Mesothelial cell of epicardium (in vitro differentiated cells): ENCODE measurements at regions not wholly inside any gene's neighbourhood (a gene's known extent, or its start where the extent isn't known, plus 50 kb on each side); places are given as distances from the start of the nearest gene placed in this dataset.

ENCODE experiments used
- DNase-seq, 2 experiments: peaks; one replicate each; pipeline ENCODE4 v3.0.0; 2021; ENCODE audit warnings: low spot score in 2 of 2; ENCODE audit not compliant: unreplicated experiment in 2 of 2
- H3K27ac Mint-ChIP-seq: 2 replicates; pipeline ENCODE4 v1.8.0; 2021; ENCODE audit warnings: mixed read lengths
- H3K27me3 Mint-ChIP-seq: 2 replicates; pipeline ENCODE4 v1.8.0; 2021; ENCODE audit warnings: low read depth, mixed read lengths
- H3K36me3 Mint-ChIP-seq: 2 replicates; pipeline ENCODE4 v1.8.0; 2021; ENCODE audit warnings: mixed read lengths
- H3K4me1 Mint-ChIP-seq: 2 replicates; pipeline ENCODE4 v1.8.0; 2021; ENCODE audit warnings: mixed read lengths
- H3K4me3 Mint-ChIP-seq: 2 replicates; pipeline ENCODE4 v1.8.0; 2021; ENCODE audit warnings: mild to moderate bottlenecking, moderate library complexity, mixed read lengths
- H3K9me3 Mint-ChIP-seq: 2 replicates; pipeline ENCODE4 v1.8.0; 2021; ENCODE audit warnings: mixed read lengths
- CTCF ChIP-seq: fragments of 200-600 bp; sonication (generic); IDR thresholded peaks from one replicate; pipeline ENCODE4 v1.5.0; 2021; ENCODE audit warnings: antibody characterized with exemption; ENCODE audit not compliant: unreplicated experiment

- TF ChIP-seq CTCF, result no peak
- H3K4me3 Mint-ChIP-seq, result no peak overlapping the region
- no peaks in the 10 kb centered on the region for H3K27me3 Mint-ChIP-seq
- peaks cover 20% of the 10 kb centered on the region for H3K9me3 Mint-ChIP-seq
- DNase-seq, result no peak
- H3K27ac Mint-ChIP-seq, result no peak overlapping the region
- peaks cover 1% of the 10 kb centered on the region for H3K36me3 Mint-ChIP-seq
- peaks cover 2% of the 10 kb centered on the region for H3K4me1 Mint-ChIP-seq
Observed at GRCh38 chr4:171594293-171594692, 218.9 kb upstream of the GALNTL6 start.

GRCh38 chr4:171590716-171591115 is 222.5 kb upstream of the GALNTL6 start:
- DNase-seq, result no peak
- H3K9me3 Mint-ChIP-seq, result peaks cover 16% of the 10 kb centered on the region
- no peak overlapping the region for H3K27ac Mint-ChIP-seq
- TF ChIP-seq CTCF, result no peak
- peaks cover 23% of the 10 kb centered on the region for H3K4me1 Mint-ChIP-seq
- H3K27me3 Mint-ChIP-seq, result no peaks in the 10 kb centered on the region
- no peaks in the 10 kb centered on the region for H3K36me3 Mint-ChIP-seq
- no peak overlapping the region for H3K4me3 Mint-ChIP-seq

GRCh38 chr4:171588764-171589163 is 224.4 kb upstream of the GALNTL6 start:
- Mint-ChIP-seq H3K27ac (peak overlapping the region; percentile 3), H3K4me3 (no peak overlapping the region), H3K27me3 (no peaks in the 10 kb centered on the region), H3K36me3 (no peaks in the 10 kb centered on the region), H3K4me1 (peaks cover 23% of the 10 kb centered on the region), H3K9me3 (peaks cover 20% of the 10 kb centered on the region)
- no peak for DNase-seq
- no peak for TF ChIP-seq CTCF

- no peak overlapping the region for H3K4me3 Mint-ChIP-seq
- no peak for TF ChIP-seq CTCF
- no peaks in the 10 kb centered on the region for H3K27me3 Mint-ChIP-seq
- H3K9me3 Mint-ChIP-seq, result peaks cover 14% of the 10 kb centered on the region
- peaks cover 23% of the 10 kb centered on the region for H3K4me1 Mint-ChIP-seq
- no peaks in the 10 kb centered on the region for H3K36me3 Mint-ChIP-seq
- H3K27ac Mint-ChIP-seq, result peak overlapping the region; percentile 3
- no peak for DNase-seq
Observed at GRCh38 chr4:171588051-171588545, 225.1 kb upstream of the GALNTL6 start.

GRCh38 chr4:171583790-171584189 is 229.4 kb upstream of the GALNTL6 start:
- TF ChIP-seq CTCF, result no peak
- peaks cover 7% of the 10 kb centered on the region for H3K9me3 Mint-ChIP-seq
- peaks cover 17% of the 10 kb centered on the region for H3K4me1 Mint-ChIP-seq
- no peaks in the 10 kb centered on the region for H3K36me3 Mint-ChIP-seq
- no peak for DNase-seq
- no peak overlapping the region for H3K4me3 Mint-ChIP-seq
- no peaks in the 10 kb centered on the region for H3K27me3 Mint-ChIP-seq
- no peak overlapping the region for H3K27ac Mint-ChIP-seq
